SH-SY5Y (cell line): ENCODE measurements at regions not wholly inside any gene's neighbourhood (a gene's known extent, or its start where the extent isn't known, plus 50 kb on each side); places are given as distances from the start of the nearest gene placed in this dataset.

ENCODE experiments used
- GATA2 ChIP-seq: IDR thresholded peaks from 2 replicates; pipeline ENCODE4 v1.6.1; 2011; ENCODE audit warnings: mild to moderate bottlenecking, low read depth, low read length
- GATA3 ChIP-seq: IDR thresholded peaks from 2 replicates; pipeline ENCODE4 v1.6.1; 2011; ENCODE audit warnings: low read depth, mild to moderate bottlenecking, low read length, moderate library complexity

GRCh38 chr20:40108321-40108720, 580.7 kb downstream of the MAFB start:
- TF ChIP-seq GATA2 = no peak
- TF ChIP-seq GATA3 = no peak
